Stimulated activated memory B cell treated with anti-CD40 and anti-IgM and Interleukin-4, amounts not matched to agents 10 μg/mL and 1 μg/mL and 100 μg/mL, for 72 hours (primary cell): ENCODE measurements at regions not wholly inside any gene's neighbourhood (a gene's known extent, or its start where the extent isn't known, plus 50 kb on each side); places are given as distances from the start of the nearest gene placed in this dataset.

ENCODE experiments used
- ATAC-seq: fragments of 150-1000 bp; cut with Tn5 transposase; 2 replicates; pipeline ENCODE4 v1.10.0; 2021
- H3K27ac Mint-ChIP-seq: one replicate; pipeline ENCODE4 v1.8.0; 2022; ENCODE audit warnings: mild to moderate bottlenecking, mixed read lengths
- H3K27me3 Mint-ChIP-seq: one replicate; pipeline ENCODE4 v1.8.0; 2022; ENCODE audit warnings: mixed read lengths
- H3K36me3 Mint-ChIP-seq: one replicate; pipeline ENCODE4 v1.8.0; 2022; ENCODE audit warnings: mixed read lengths
- H3K4me1 Mint-ChIP-seq: one replicate; pipeline ENCODE4 v1.8.0; 2022; ENCODE audit warnings: mixed read lengths
- H3K4me3 Mint-ChIP-seq: one replicate; pipeline ENCODE4 v1.8.0; 2022; ENCODE audit warnings: mild to moderate bottlenecking, moderate library complexity, mixed read lengths
- H3K9me3 Mint-ChIP-seq: one replicate; pipeline ENCODE4 v1.8.0; 2022; ENCODE audit warnings: mixed read lengths

DNA sequence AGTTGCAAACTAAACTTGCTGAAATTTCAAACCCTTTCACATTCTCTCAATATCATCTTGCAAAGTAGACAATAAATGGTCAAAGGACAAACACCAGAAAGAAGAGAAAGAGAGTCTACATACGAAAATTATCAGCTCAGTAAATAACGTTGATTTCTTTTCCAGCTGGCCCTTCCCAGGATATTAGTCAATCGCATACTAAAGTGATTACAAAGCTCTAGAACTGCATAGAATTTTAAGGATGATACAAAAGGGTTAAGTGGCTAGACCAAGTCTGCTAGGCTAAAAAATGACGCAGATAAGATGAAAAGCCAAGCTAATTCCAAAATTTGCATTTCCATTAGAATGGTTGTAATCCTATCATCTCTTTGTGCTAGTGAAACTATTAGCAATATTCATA, 405.7 kb downstream of the FBXO15 start:
- no peaks in the 10 kb centered on the region for H3K9me3 Mint-ChIP-seq
- no peak overlapping the region for H3K4me3 Mint-ChIP-seq
- no peak overlapping the region for H3K27ac Mint-ChIP-seq
- no peaks in the 10 kb centered on the region for H3K27me3 Mint-ChIP-seq
- no peak for ATAC-seq
- H3K4me1 Mint-ChIP-seq = no peaks in the 10 kb centered on the region
- H3K36me3 Mint-ChIP-seq = no peaks in the 10 kb centered on the region

DNA sequence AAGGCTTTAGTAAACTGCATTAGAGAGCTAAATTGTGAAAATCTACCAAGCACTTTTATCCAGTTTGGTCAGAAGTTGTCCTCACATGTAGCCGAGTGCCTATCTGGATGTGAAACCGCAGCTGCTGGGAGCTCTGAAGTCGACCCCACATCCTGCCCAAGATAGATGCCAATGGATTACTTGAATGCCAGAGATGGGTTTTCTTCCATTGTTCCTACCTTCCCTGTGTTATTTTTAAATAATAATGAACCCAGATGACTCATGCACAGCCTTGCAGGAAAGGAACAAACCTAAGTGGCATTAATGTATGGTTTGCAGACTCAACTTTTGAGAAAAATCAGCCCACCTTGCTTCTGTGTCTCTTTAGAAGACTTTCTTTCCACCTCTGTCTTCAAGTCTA, 408.5 kb downstream of the FBXO15 start:
- no peak overlapping the region for H3K27ac Mint-ChIP-seq
- ATAC-seq = no peak
- H3K9me3 Mint-ChIP-seq = no peaks in the 10 kb centered on the region
- no peaks in the 10 kb centered on the region for H3K4me1 Mint-ChIP-seq
- no peak overlapping the region for H3K4me3 Mint-ChIP-seq
- no peaks in the 10 kb centered on the region for H3K27me3 Mint-ChIP-seq
- H3K36me3 Mint-ChIP-seq = no peaks in the 10 kb centered on the region

GRCh38 chr18:73737990-73738389, 409.6 kb downstream of the FBXO15 start:
- H3K27ac Mint-ChIP-seq = no peak overlapping the region
- no peaks in the 10 kb centered on the region for H3K4me1 Mint-ChIP-seq
- H3K36me3 Mint-ChIP-seq = no peaks in the 10 kb centered on the region
- ATAC-seq = no peak
- no peaks in the 10 kb centered on the region for H3K27me3 Mint-ChIP-seq
- H3K4me3 Mint-ChIP-seq = no peak overlapping the region
- H3K9me3 Mint-ChIP-seq = no peaks in the 10 kb centered on the region

DNA sequence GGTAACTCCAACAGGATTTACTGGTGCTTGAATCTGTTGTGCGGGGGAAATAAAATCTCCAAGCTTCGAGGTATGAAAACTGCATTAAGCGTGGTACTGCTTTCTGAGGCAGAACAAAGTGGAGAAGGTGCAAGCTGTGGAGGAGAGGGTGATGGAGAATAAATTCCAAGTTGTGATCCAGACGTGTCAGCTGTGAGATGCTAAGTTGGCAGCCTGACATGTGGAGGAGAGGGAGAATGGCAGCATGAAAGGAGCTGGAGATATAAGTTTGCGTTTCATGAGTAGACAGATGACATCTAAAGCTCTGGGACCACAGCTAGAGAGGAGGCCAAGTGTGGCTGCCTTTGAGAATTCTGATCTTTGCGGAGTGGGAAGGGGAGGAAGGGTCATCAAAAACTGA, 411.8 kb downstream of the FBXO15 start:
- no peak overlapping the region for H3K27ac Mint-ChIP-seq
- no peak overlapping the region for H3K4me3 Mint-ChIP-seq
- H3K27me3 Mint-ChIP-seq = no peaks in the 10 kb centered on the region
- H3K36me3 Mint-ChIP-seq = no peaks in the 10 kb centered on the region
- H3K9me3 Mint-ChIP-seq = peaks cover 3% of the 10 kb centered on the region
- no peak for ATAC-seq
- no peaks in the 10 kb centered on the region for H3K4me1 Mint-ChIP-seq

- peaks cover 7% of the 10 kb centered on the region for H3K9me3 Mint-ChIP-seq
- ATAC-seq = no peak
- H3K36me3 Mint-ChIP-seq = no peaks in the 10 kb centered on the region
- H3K27me3 Mint-ChIP-seq = no peaks in the 10 kb centered on the region
- no peaks in the 10 kb centered on the region for H3K4me1 Mint-ChIP-seq
- H3K4me3 Mint-ChIP-seq = no peak overlapping the region
- no peak overlapping the region for H3K27ac Mint-ChIP-seq
These were observed 413.8 kb downstream of the FBXO15 start for GRCh38 chr18:73733806-73734314.

- Mint-ChIP-seq H3K36me3 (no peaks in the 10 kb centered on the region), H3K9me3 (peaks cover 7% of the 10 kb centered on the region), H3K27me3 (no peaks in the 10 kb centered on the region), H3K4me3 (no peak overlapping the region), H3K27ac (no peak overlapping the region), H3K4me1 (no peaks in the 10 kb centered on the region)
- no peak for ATAC-seq
These were observed 414.3 kb downstream of the FBXO15 start for GRCh38 chr18:73733376-73733775.

DNA sequence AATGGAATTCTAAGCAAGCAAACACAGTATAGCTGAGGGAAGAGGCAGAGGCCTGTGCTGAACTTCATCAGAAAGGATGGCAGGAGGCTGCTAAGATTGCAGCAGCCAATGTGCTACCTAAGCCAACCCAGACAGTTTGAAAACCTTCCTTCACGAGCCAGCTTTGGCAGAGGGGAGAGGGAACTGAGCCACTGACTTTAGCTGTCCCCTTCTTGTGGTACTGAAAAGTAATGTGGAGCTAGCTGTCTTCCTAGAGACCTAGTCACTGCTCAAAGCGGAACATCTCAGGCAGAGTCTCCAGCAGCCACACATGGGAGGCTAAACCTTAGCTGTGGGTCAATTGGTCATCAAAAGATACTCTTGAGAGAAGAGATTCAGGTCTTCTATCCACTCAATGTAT, 419.0 kb downstream of the FBXO15 start:
- H3K9me3 Mint-ChIP-seq = peaks cover 7% of the 10 kb centered on the region
- H3K27me3 Mint-ChIP-seq = no peaks in the 10 kb centered on the region
- no peak for ATAC-seq

DNA sequence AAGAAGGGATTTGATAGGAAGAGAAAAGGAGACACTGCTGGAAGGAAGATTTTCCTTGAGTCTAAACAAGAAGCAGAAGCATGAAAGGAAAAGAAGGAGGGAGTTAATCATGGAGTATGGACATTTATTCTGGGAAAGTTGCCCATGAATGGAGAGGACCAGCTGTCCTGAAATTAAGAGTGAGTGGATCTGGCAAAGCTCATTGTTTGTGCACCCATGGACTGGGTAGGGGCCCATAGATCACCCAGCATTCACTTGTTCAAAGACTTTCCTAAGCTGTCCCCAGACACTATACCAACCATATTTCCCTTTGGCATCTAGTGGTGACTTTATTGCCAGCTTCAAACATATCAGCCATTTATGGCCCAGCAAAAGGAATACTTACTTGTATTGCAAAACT, 422.7 kb downstream of the FBXO15 start:
- H3K4me1 Mint-ChIP-seq = no peaks in the 10 kb centered on the region
- no peak for ATAC-seq
- H3K9me3 Mint-ChIP-seq = peaks cover 2% of the 10 kb centered on the region
- H3K36me3 Mint-ChIP-seq = no peaks in the 10 kb centered on the region
- no peak overlapping the region for H3K27ac Mint-ChIP-seq
- H3K27me3 Mint-ChIP-seq = no peaks in the 10 kb centered on the region
- no peak overlapping the region for H3K4me3 Mint-ChIP-seq

More for the DNA sequence above, 419.0 kb downstream of the FBXO15 start:
- Mint-ChIP-seq H3K36me3 (no peaks in the 10 kb centered on the region), H3K27ac (no peak overlapping the region), H3K4me1 (no peaks in the 10 kb centered on the region), H3K4me3 (no peak overlapping the region)

- Mint-ChIP-seq H3K27me3 (no peaks in the 10 kb centered on the region), H3K27ac (no peak overlapping the region), H3K9me3 (no peaks in the 10 kb centered on the region), H3K36me3 (no peaks in the 10 kb centered on the region), H3K4me3 (no peak overlapping the region), H3K4me1 (no peaks in the 10 kb centered on the region)
- ATAC-seq = no peak
These were observed 428.0 kb downstream of the FBXO15 start for GRCh38 chr18:73719611-73720010.

DNA sequence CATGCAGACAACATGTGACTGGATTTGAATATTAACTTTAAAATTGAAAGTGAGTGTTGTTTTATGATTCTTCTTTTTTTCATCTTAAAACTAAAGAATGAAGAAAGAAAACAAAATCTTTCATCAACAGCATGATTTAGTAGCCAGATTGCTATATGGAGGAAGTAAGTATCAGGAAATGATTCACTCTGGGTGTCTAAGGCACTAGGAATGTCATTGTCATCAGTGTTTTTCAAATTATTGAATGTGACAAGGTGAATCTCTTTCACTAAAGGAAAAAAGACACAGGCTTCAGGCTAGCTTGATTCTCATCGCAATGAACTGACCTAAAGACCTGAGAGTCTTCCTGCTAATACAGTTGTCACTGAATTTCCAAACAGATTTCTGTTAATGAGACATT, 430.1 kb downstream of the FBXO15 start:
- no peaks in the 10 kb centered on the region for H3K27me3 Mint-ChIP-seq
- no peak for ATAC-seq
- H3K4me3 Mint-ChIP-seq = no peak overlapping the region
- peaks cover 2% of the 10 kb centered on the region for H3K9me3 Mint-ChIP-seq
- H3K27ac Mint-ChIP-seq = no peak overlapping the region
- H3K4me1 Mint-ChIP-seq = no peaks in the 10 kb centered on the region
- H3K36me3 Mint-ChIP-seq = no peaks in the 10 kb centered on the region

DNA sequence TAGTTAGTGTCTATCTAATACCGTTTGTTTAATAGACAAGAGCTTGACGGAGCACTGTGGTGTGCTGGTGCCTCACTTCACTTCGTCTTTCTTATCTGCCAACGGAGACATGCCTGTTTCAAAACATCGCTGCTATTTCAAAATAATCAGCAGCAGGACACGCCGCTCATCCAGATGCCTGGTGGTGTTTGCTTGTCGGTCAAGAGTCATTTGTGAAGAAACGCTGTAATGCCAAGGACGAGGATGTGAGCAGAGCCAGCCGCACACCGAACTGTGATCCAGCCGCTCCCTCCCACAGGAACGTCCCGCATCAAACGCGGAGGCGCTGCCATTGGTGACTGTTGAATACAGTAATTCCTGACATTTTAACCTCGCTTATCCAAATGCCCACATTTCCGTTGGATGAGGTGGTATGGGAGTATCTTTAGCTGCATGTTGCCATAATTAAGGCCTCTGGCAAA, 432.4 kb downstream of the FBXO15 start:
- ATAC-seq = no peak
- Mint-ChIP-seq H3K27me3 (no peaks in the 10 kb centered on the region), H3K9me3 (peaks cover 5% of the 10 kb centered on the region), H3K27ac (no peak overlapping the region), H3K4me1 (no peaks in the 10 kb centered on the region), H3K4me3 (no peak overlapping the region), H3K36me3 (no peaks in the 10 kb centered on the region)

DNA sequence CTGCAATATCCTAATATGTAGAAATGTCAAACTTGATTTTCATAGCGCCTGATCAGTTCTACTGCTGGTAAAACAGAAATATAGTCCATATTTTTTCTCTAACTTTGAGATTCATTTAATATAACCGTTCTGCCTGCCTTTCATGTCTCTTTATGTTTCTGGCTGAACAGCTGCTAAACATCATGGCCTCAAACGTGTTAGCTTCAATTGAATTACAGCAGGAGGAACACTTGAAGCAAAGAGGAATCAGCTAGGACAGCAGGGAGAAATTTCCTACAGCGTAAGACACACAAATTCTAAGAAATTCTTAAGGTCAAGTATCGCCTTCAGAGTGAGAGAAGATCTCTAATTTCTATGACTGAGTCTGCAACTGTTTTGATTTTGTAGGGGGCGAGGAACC, 433.2 kb downstream of the FBXO15 start:
- Mint-ChIP-seq H3K4me1 (no peaks in the 10 kb centered on the region), H3K9me3 (peaks cover 5% of the 10 kb centered on the region), H3K4me3 (no peak overlapping the region), H3K27ac (no peak overlapping the region), H3K27me3 (no peaks in the 10 kb centered on the region), H3K36me3 (no peaks in the 10 kb centered on the region)
- no peak for ATAC-seq

DNA sequence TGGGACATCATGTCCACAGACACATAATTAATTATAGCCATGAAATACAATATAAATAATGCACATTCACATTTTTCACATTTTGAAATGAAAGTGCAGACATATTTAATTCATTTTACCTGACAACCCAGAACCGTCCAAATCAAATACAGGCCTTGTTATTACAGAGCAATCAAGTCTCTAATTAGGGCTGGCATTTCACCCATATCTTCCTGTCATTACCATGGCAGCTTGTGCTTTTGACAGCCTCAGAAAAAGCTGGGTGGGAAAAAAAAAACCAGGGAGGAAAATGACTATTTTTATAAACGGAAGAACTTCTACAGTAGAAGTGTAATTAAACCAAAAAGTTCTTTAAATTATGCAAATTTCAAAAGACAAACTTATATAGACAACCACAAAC, 436.4 kb downstream of the FBXO15 start:
- H3K27me3 Mint-ChIP-seq = no peaks in the 10 kb centered on the region
- no peaks in the 10 kb centered on the region for H3K36me3 Mint-ChIP-seq
- no peak overlapping the region for H3K4me3 Mint-ChIP-seq
- no peaks in the 10 kb centered on the region for H3K4me1 Mint-ChIP-seq
- peaks cover 12% of the 10 kb centered on the region for H3K9me3 Mint-ChIP-seq
- no peak for ATAC-seq
- no peak overlapping the region for H3K27ac Mint-ChIP-seq

- H3K36me3 Mint-ChIP-seq = no peaks in the 10 kb centered on the region
- H3K4me1 Mint-ChIP-seq = no peaks in the 10 kb centered on the region
- peaks cover 12% of the 10 kb centered on the region for H3K9me3 Mint-ChIP-seq
- no peak for ATAC-seq
- no peak overlapping the region for H3K27ac Mint-ChIP-seq
- no peaks in the 10 kb centered on the region for H3K27me3 Mint-ChIP-seq
- H3K4me3 Mint-ChIP-seq = no peak overlapping the region
These were observed 439.0 kb downstream of the FBXO15 start for GRCh38 chr18:73708591-73708990.

DNA sequence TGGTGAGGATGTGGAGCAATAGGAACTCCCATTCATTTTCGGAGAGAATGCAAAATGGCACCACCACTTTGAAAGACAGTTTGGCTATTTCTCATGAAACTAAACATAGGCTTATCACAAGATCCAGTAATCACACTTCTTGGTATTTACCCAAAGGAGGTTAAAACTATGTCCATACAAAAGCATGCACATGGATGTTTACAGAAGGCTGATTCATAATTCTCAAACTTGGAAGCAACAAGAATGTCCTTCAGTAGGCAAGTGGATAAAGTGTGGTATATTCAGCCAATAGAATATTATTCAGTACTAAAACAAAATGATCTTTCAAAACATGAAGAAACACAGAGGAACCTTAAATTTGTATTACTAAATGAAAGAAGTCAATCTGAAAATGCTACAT, 440.6 kb downstream of the FBXO15 start:
- H3K27me3 Mint-ChIP-seq = no peaks in the 10 kb centered on the region
- no peak for ATAC-seq
- H3K9me3 Mint-ChIP-seq = peaks cover 7% of the 10 kb centered on the region
- H3K4me3 Mint-ChIP-seq = no peak overlapping the region
- H3K36me3 Mint-ChIP-seq = no peaks in the 10 kb centered on the region
- H3K4me1 Mint-ChIP-seq = no peaks in the 10 kb centered on the region
- no peak overlapping the region for H3K27ac Mint-ChIP-seq

GRCh38 chr18:73697353-73697752, 450.3 kb downstream of the FBXO15 start:
- Mint-ChIP-seq H3K9me3 (no peaks in the 10 kb centered on the region), H3K4me3 (no peak overlapping the region), H3K27me3 (no peaks in the 10 kb centered on the region), H3K27ac (no peak overlapping the region), H3K4me1 (no peaks in the 10 kb centered on the region), H3K36me3 (no peaks in the 10 kb centered on the region)
- no peak for ATAC-seq

- H3K4me1 Mint-ChIP-seq = no peaks in the 10 kb centered on the region
- H3K36me3 Mint-ChIP-seq = no peaks in the 10 kb centered on the region
- no peaks in the 10 kb centered on the region for H3K27me3 Mint-ChIP-seq
- no peak overlapping the region for H3K27ac Mint-ChIP-seq
- ATAC-seq = no peak
- no peak overlapping the region for H3K4me3 Mint-ChIP-seq
- no peaks in the 10 kb centered on the region for H3K9me3 Mint-ChIP-seq
These were observed 450.9 kb downstream of the FBXO15 start for GRCh38 chr18:73696698-73697097.
